Spleen (tissue), 11 donors: ENCODE measurements at regions not wholly inside any gene's neighbourhood (a gene's known extent, or its start where the extent isn't known, plus 50 kb on each side); places are given as distances from the start of the nearest gene placed in this dataset.

ENCODE experiments used
- DNase-seq: peaks from one replicate; pipeline ENCODE4 v3.0.0-alpha.2; 2020
- H3K27ac ChIP-seq, 8 donors: fragments of 200-600 bp; sonication (generic) in 7 of 8; 1 replicate in 4 of 8; 2 replicates in 4 of 8; pipeline versions ENCODE4 v1.5.0 to v1.8.0; 2016 to 2021; ENCODE audit warnings: inconsistent platforms in 4 of 8, mild to moderate bottlenecking in 4 of 8, moderate library complexity in 1 of 8
- H3K27me3 ChIP-seq, 7 donors: fragments of 200-600 bp; sonication (generic) in 6 of 7; replicated peaks in 1 of 7; 1 replicate in 4 of 7; 2 replicates in 3 of 7; pipeline versions ENCODE4 v1.5.0 to v1.8.0; 2016 to 2021; ENCODE audit warnings: inconsistent platforms in 3 of 7, mild to moderate bottlenecking in 1 of 7
- H3K36me3 ChIP-seq, 6 donors: fragments of 200-600 bp; sonication (generic) in 5 of 6; 1 replicate in 4 of 6; 2 replicates in 2 of 6; pipeline versions ENCODE4 v1.5.0 to v1.8.0; 2016 to 2021; ENCODE audit warnings: inconsistent platforms in 2 of 6
- H3K4me1 ChIP-seq, 6 donors: fragments of 200-600 bp; sonication (generic) in 5 of 6; 1 replicate in 3 of 6; 2 replicates in 3 of 6; pipeline versions ENCODE4 v1.5.0 to v1.8.0; 2016 to 2021; ENCODE audit warnings: inconsistent platforms in 3 of 6
- H3K4me3 ChIP-seq, 8 donors: fragments of 200-600 bp; sonication (generic) in 7 of 8; 1 replicate in 4 of 8; 2 replicates in 4 of 8; pipeline versions ENCODE4 v1.5.0 to v1.8.0; 2016 to 2021; ENCODE audit warnings: inconsistent platforms in 4 of 8, mild to moderate bottlenecking in 4 of 8, moderate library complexity in 2 of 8
- H3K9me3 ChIP-seq, 8 donors: fragments of 200-600 bp; sonication (generic) in 7 of 8; 1 replicate in 4 of 8; 2 replicates in 4 of 8; pipeline versions ENCODE4 v1.5.0 to v1.8.0; 2016 to 2021; ENCODE audit warnings: inconsistent platforms in 4 of 8
- POLR2A ChIP-seq, 3 donors: fragments of 450-650 bp; IDR thresholded peaks; one replicate each; pipeline ENCODE4 v1.5.1; 2017; ENCODE audit warnings: antibody characterized with exemption in 3 of 3, mild to moderate bottlenecking in 1 of 3
- POLR2AphosphoS5 ChIP-seq, 3 donors: sonication (generic); formaldehyde crosslinking; IDR thresholded peaks; one replicate each; pipeline ENCODE4 v1.5.1; 2017; ENCODE audit warnings: antibody characterized with exemption in 3 of 3
- WGBS, 5 donors: extraction: QIAGEN DNeasy Blood & Tissue Kit in 3 of 5; methylation state at CpG; one replicate each; pipeline versions ENCODE4 v1.1.5 to v1.1.7; 2013 to 2018; 5-methylcytosine and 5-hydroxymethylcytosine counted together
- intact Hi-C: fragments of 100-400 bp; cut with DNase I; formaldehyde crosslinking; loops from one replicate; pipeline ENCODE4 v1.15.0; 2023; ENCODE audit warnings: low total_unique reads
- TF ChIP-seq, protein P1 (sequence below), 11 experiments: fragments of 200-600 bp in 7 of 11; fragments of 450-650 bp in 4 of 11; sonication (generic) in 4 of 11; IDR thresholded peaks in 8 of 11; conservative IDR thresholded peaks in 3 of 11; 1 replicate in 7 of 11; 2 replicates in 4 of 11; pipeline versions ENCODE4 v1.4.0 to v1.8.0; 2016 to 2021; ENCODE audit warnings: antibody characterized with exemption in 11 of 11, inconsistent platforms in 4 of 11, mild to moderate bottlenecking in 1 of 11
- donor health status: healthy with polysubstance abuse.
- donor health status: DM: no; HTN: no; CAD: no; lungs with moderate emphysema.
- donor health status: DM: no; HTN: no; CAD: no.
- donor health status: Bipolar disorder and iron deficiency.
- donor health status: healthy.
- donor health status: DM: no; HTN: no; CAD: no.
- donor health status: DM: yes; HTN: yes; CAD: no.

DNA sequence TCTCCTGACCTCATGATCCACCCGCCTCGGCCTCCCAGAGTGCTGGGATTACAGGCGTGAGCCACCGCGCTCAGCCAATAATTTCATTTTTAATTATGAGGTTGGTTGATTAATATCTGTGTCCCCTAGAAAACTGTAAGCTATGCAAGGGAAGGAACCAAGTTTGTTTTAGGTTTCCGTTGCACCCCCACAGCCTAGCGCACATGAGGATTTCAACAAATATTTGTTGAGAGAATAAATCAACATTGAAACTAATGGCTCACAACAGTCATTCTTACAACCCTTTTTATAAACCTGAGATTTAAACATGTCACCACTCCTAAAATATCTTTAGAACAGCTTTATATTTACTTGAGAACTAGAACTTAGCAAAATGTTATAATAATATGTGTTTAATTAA lies 114.0 kb upstream of the CARMIL1 start:
- intact Hi-C loops = no loop called here

DNA sequence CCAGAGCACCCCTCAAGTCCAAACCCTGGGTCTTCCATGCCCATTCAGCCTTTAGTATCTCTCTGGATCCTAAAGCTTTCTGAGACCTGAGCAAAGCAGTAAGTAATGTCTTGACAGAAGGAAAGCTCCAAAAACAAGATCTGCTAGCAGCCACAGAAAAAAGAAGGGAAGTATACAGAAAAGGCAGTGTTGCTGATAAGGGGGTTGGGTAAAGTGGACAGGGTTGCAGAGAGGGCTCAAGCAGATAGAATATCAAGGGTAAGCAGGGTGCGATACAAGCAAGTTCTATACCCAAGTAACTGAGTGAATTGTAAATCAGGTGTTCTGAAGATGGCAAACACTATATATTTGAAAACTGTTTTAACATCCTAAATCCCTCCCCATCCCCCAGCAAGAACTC lies 113.4 kb upstream of the CARMIL1 start:
- Histone ChIP-seq H3K4me1 (peaks cover 0 to 31% (median 5%) of the 10 kb centered on the region in 6 donors), H3K36me3 (no peaks in the 10 kb centered on the region), H3K4me3 (no peak overlapping the region), H3K9me3 (no peaks in the 10 kb centered on the region), H3K27ac (no peak overlapping the region), H3K27me3 (no peaks in the 10 kb centered on the region)
- TF ChIP-seq POLR2A (IDR thresholded peaks at IDR 0.05) (no peak), POLR2AphosphoS5 (IDR thresholded peaks at IDR 0.05) (no peak)
- TF ChIP-seq, protein P1, sequence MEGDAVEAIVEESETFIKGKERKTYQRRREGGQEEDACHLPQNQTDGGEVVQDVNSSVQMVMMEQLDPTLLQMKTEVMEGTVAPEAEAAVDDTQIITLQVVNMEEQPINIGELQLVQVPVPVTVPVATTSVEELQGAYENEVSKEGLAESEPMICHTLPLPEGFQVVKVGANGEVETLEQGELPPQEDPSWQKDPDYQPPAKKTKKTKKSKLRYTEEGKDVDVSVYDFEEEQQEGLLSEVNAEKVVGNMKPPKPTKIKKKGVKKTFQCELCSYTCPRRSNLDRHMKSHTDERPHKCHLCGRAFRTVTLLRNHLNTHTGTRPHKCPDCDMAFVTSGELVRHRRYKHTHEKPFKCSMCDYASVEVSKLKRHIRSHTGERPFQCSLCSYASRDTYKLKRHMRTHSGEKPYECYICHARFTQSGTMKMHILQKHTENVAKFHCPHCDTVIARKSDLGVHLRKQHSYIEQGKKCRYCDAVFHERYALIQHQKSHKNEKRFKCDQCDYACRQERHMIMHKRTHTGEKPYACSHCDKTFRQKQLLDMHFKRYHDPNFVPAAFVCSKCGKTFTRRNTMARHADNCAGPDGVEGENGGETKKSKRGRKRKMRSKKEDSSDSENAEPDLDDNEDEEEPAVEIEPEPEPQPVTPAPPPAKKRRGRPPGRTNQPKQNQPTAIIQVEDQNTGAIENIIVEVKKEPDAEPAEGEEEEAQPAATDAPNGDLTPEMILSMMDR (IDR thresholded peaks at IDR 0.05 in 8 of 11, conservative IDR thresholded peaks at IDR 0.05 in 3 of 11) = no peak
- WGBS, 5 donors = 44 to 88% (median 67%) methylated on average over 1 of the region's 1 CpG
- intact Hi-C loops = no loop called here
- no peak for DNase-seq

More for the DNA sequence above, 114.0 kb upstream of the CARMIL1 start:
- Histone ChIP-seq H3K4me3 (no peak overlapping the region), H3K27ac (no peak overlapping the region), H3K36me3 (no peaks in the 10 kb centered on the region), H3K4me1 (peaks cover 0 to 31% (median 5%) of the 10 kb centered on the region in 6 donors), H3K27me3 (no peaks in the 10 kb centered on the region), H3K9me3 (peaks cover 0 to 2% (median under 1%) of the 10 kb centered on the region in 8 donors)
- WGBS, 5 donors = 81 to 93% (median 84%) methylated on average over 7 of the region's 7 CpGs
- TF ChIP-seq POLR2A (IDR thresholded peaks at IDR 0.05) (no peak), POLR2AphosphoS5 (IDR thresholded peaks at IDR 0.05) (no peak)
- TF ChIP-seq, protein P1 (IDR thresholded peaks at IDR 0.05 in 8 of 11, conservative IDR thresholded peaks at IDR 0.05 in 3 of 11) = no peak
- no peak for DNase-seq

DNA sequence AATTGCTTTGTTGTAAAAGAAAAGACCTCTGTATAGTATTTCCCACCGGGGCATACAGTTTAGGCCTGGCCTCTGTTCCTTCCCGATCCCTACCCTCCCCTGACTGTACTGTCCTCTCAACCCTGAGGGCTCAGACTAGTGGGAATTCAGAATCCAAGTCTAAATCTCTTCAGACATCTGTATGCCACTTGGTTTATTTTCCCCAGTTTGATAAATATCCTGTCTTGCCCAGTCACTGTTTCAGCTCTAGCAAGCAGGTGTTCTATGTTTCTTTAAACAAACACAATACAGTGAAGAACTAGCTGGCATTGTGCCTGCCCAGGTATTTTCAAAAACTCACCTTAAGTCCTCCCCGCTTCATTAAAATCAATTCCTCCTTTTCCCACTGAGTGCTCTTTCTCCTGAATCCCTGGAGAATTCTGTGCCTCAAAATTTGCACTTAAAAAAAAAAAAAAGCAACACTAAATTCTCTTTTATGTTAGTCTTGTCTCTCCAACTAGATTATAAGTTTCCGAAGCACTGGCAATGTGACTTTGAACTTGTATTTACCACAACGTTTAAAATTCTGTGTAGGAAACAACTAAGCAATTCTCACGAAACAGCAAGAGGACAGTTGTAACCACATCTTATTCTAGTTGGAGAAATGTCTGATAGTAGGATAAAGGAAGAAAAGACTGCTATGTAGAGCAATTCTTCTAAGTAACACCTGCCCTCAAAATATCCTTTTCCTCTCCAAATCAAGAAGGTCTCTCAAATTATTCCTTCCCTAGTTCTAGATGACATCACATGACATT lies 112.0 kb upstream of the CARMIL1 start:
- intact Hi-C loops = no loop called here
- no peak for DNase-seq
- Histone ChIP-seq H3K9me3 (no peaks in the 10 kb centered on the region), H3K36me3 (no peaks in the 10 kb centered on the region), H3K27ac (no peak overlapping the region), H3K4me3 (no peak overlapping the region), H3K27me3 (no peaks in the 10 kb centered on the region), H3K4me1 (peaks cover 0 to 31% (median 5%) of the 10 kb centered on the region in 6 donors)
- TF ChIP-seq, protein P1 (IDR thresholded peaks at IDR 0.05 in 8 of 11, conservative IDR thresholded peaks at IDR 0.05 in 3 of 11) = no peak
- TF ChIP-seq POLR2AphosphoS5 (IDR thresholded peaks at IDR 0.05) (no peak), POLR2A (IDR thresholded peaks at IDR 0.05) (no peak)
- WGBS, 5 donors = 50 to 57% (median 55%) methylated on average over 6 of the region's 6 CpGs

DNA sequence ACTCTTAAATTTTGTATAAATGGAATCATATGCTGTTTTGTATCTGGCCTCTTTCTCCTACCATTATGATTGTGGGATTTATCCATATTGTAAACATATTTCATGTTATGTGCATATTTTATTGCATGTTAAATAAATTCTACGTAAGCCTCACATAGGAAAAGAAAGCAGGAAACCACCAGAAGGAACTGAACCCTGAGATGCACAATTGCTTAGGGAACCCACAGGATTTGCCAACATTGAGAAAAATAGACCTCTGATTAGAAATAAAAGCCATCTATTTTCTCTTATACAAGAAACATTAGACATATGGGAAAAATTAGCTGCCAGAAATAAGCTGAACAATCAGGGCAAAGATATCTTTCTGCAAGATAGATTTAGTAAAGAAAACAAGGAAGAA lies 111.2 kb upstream of the CARMIL1 start:
- Histone ChIP-seq H3K9me3 (no peaks in the 10 kb centered on the region), H3K27me3 (no peaks in the 10 kb centered on the region), H3K4me1 (peaks cover 0 to 35% (median 5%) of the 10 kb centered on the region in 6 donors), H3K4me3 (no peak overlapping the region), H3K36me3 (no peaks in the 10 kb centered on the region), H3K27ac (no peak overlapping the region)
- intact Hi-C loops = no loop called here
- WGBS, 5 donors = 34 to 62% (median 48%) methylated on average over 1 of the region's 1 CpG
- DNase-seq = no peak
- TF ChIP-seq, protein P1 (IDR thresholded peaks at IDR 0.05 in 8 of 11, conservative IDR thresholded peaks at IDR 0.05 in 3 of 11) = no peak
- TF ChIP-seq POLR2AphosphoS5 (IDR thresholded peaks at IDR 0.05) (no peak), POLR2A (IDR thresholded peaks at IDR 0.05) (no peak)
